Stimulated activated effector memory CD8-positive, alpha-beta T cell treated with anti-CD3 and anti-CD28 coated beads, Interleukin-12 subunit alpha, Interleukin-12 subunit beta, amount 100 ng/mL, for 72 hours (primary cell): ENCODE measurements at regions not wholly inside any gene's neighbourhood (a gene's known extent, or its start where the extent isn't known, plus 50 kb on each side); places are given as distances from the start of the nearest gene placed in this dataset.
"Not testable (repeated sequence)": the region's sequence is repeated elsewhere in the genome, so short reads cannot be mapped to it uniquely, and the experiment has no call there.

Source experiments
- ATAC-seq: fragments of 150-1000 bp; cut with Tn5 transposase; 2 replicates; pipeline ENCODE4 v1.10.0; 2021
- DNase-seq, 2 donors: peaks; one replicate each; pipeline ENCODE4 v3.0.0; 2021 to 2022; ENCODE audit warnings: low spot score in 2 of 2
- H3K27ac Mint-ChIP-seq: one replicate; pipeline ENCODE4 v1.8.0; 2022; ENCODE audit warnings: mild to moderate bottlenecking, mixed read lengths
- H3K36me3 Mint-ChIP-seq: one replicate; pipeline ENCODE4 v1.8.0; 2022; ENCODE audit warnings: mild to moderate bottlenecking, mixed read lengths
- H3K4me1 Mint-ChIP-seq: one replicate; pipeline ENCODE4 v1.8.0; 2022; ENCODE audit warnings: mixed read lengths
- H3K4me3 Mint-ChIP-seq: one replicate; pipeline ENCODE4 v1.8.0; 2022; ENCODE audit warnings: mild to moderate bottlenecking, mixed read lengths
- H3K9me3 Mint-ChIP-seq: one replicate; pipeline ENCODE4 v1.8.0; 2022; ENCODE audit warnings: mixed read lengths

DNA sequence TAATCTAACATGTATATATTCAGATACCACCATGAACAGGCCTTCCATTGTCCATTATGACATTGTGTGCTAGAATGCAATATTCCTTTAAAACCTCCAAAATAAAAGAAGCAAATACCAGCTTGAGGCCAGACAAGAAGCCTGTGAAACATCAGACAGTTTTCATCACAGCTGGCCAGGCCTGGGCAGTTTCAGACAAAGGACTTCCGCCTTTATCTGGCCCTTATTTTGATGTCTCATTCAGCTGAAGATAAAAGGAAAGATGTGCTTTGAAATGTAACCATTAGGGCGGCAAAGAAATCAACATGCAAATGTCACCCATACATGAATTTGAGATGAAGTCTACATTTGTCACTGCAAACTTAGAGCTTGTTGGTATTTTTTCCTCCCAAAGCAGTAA lies 737.5 kb downstream of the KCNJ2 start:
- no peaks in the 10 kb centered on the region for H3K4me1 Mint-ChIP-seq
- peaks cover 3% of the 10 kb centered on the region for H3K9me3 Mint-ChIP-seq
- H3K36me3 Mint-ChIP-seq: no peaks in the 10 kb centered on the region
- H3K4me3 Mint-ChIP-seq: no peak overlapping the region
- DNase-seq (no peak), ATAC-seq (no peak)
- no peak overlapping the region for H3K27ac Mint-ChIP-seq

DNA sequence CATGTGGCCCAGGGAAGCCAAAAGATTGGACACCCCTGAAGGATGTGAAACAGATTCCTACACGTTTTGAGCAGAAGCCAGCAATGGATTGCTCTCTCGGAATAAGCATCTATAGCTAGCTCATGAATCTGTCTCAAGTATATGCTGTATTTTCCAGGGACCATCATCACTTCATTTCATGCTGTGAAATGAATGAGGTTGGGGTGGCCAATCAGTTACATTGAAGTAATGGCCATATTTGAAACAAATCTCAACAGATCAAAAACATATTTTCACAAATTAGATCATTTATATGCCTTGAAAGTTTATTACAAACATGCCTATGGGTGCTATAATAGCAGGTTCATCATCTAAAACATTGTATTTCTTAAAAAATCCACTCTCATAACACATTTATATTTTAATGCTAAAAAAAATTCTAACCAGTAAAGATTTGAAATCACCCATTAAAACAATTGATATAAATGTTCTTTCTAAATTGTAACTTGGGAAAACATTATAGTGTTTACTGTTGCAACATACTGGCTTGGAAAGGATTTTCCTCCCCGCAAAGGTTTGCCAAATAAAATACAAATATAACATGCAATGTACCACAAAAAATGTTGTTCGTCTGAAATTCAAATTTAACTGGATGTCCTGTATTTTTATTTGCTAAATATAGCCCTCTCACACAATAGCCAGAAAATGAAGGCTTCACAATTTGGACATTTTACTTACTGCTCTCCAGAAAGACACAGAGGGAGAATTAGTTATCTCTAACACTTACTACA lies 743.6 kb downstream of the KCNJ2 start:
- DNase-seq (no peak), ATAC-seq (no peak)
- no peaks in the 10 kb centered on the region for H3K4me1 Mint-ChIP-seq
- no peaks in the 10 kb centered on the region for H3K36me3 Mint-ChIP-seq
- H3K4me3 Mint-ChIP-seq: no peak overlapping the region
- H3K27ac Mint-ChIP-seq: no peak overlapping the region
- peaks cover 8% of the 10 kb centered on the region for H3K9me3 Mint-ChIP-seq

DNA sequence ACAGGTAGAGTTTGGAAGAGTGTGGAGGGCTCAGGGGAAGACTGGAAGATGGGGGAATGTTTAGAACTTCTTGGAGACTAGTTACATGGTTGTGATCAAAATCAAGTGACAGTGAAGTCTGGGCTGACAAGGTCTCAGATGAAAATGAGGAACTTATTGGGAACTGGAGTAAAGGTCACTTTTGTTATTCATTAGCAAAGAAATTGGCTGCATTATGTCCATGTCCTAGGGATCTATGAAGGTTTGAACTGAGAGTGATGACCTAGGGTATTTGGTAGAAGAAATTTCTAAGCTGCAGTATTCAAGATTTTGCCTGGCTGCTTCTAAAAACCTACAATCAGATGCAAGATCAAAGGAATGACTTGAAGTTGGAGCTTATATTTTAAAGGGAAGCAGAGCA lies 747.1 kb downstream of the KCNJ2 start:
- DNase-seq (no peak), ATAC-seq (no peak)
- H3K27ac Mint-ChIP-seq: no peak overlapping the region
- H3K36me3 Mint-ChIP-seq: no peaks in the 10 kb centered on the region
- peaks cover 15% of the 10 kb centered on the region for H3K9me3 Mint-ChIP-seq
- no peak overlapping the region for H3K4me3 Mint-ChIP-seq
- no peaks in the 10 kb centered on the region for H3K4me1 Mint-ChIP-seq

DNA sequence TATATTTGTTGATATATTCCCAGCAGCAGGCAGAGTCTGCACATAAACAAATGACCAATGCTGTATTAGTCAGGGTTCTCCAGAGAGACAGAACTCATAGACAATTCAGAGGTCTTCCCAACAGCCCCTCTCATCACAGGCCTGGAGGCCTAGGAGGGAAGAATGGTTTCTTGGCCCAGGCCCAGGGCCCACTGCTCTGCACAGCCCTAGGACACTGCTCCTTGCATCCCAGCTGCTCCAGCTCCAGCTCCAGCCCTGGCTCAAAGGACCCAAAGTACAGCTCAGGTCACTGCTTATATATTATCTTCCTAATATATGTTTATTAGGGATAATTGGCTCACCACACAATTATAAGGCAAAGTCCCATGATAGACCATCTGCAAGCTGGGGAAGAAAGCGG lies 749.9 kb downstream of the KCNJ2 start:
- Mint-ChIP-seq H3K9me3 (peaks cover 18% of the 10 kb centered on the region), H3K4me1 (no peaks in the 10 kb centered on the region), H3K36me3 (no peaks in the 10 kb centered on the region), H3K27ac (no peak overlapping the region), H3K4me3 (no peak overlapping the region)
- no peak for DNase-seq
- ATAC-seq: no peak

DNA sequence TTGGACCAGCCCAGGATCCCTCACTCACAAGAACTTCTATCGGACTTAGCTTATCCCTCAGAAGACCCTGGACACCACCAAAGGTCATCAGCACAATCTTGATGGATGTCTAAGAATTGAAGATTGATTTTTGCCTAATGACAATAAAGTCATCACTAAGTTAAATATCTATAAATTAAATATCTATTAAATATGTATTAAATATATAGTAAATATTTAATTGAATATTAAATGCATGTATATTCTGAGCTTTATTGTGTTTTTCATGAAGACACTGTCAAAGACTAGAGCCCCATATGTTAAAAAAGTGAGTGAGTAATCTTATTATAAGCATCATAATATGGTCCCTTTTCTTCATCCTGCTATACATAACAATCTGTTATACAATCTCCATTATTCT lies 751.1 kb downstream of the KCNJ2 start:
- no peak overlapping the region for H3K4me3 Mint-ChIP-seq
- H3K9me3 Mint-ChIP-seq: peaks cover 23% of the 10 kb centered on the region
- ATAC-seq (no peak), DNase-seq (no peak)
- no peak overlapping the region for H3K27ac Mint-ChIP-seq
- H3K36me3 Mint-ChIP-seq: no peaks in the 10 kb centered on the region
- H3K4me1 Mint-ChIP-seq: no peaks in the 10 kb centered on the region

DNA sequence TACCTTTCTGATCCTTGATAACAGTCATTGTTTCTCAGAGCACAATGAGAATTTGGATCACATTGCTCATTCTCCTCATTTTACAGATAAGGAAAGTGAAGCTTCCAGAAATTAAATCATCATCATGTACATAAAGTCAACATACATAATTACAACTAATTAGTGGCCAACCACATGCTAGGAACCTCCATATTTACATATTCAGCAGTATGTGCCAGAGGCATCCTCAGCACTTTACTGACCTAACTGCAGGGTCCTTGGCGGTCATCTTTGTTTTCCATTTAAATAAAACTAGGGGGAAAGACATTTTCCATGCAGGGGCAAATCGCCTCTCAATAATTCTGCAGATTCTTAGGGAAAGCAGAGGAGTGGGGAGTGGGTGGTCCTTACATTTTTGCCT lies 752.9 kb downstream of the KCNJ2 start:
- Mint-ChIP-seq H3K36me3 (no peaks in the 10 kb centered on the region), H3K4me1 (no peaks in the 10 kb centered on the region), H3K9me3 (peaks cover 15% of the 10 kb centered on the region), H3K27ac (no peak overlapping the region), H3K4me3 (no peak overlapping the region)
- ATAC-seq (no peak), DNase-seq (no peak)

DNA sequence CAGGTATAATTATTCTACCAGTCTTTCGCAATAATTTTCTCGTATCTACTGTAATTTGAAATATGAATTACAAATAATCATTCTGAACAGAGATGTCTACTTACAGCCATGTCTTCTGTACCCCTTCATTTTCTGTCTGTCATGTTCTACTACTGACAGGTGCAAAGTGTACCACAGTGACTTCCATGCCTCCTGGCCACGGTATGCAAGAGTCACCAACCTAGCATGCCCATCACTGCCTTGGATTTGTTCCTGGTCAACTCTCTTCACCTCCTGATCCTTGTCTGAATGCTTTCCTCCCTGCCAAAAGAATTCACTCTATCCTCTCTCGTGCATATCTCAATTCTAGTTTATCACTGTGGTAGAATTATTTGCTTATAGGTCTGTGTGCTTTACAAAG lies 755.4 kb downstream of the KCNJ2 start:
- H3K4me1 Mint-ChIP-seq: no peaks in the 10 kb centered on the region
- DNase-seq (no peak), ATAC-seq (no peak)
- no peaks in the 10 kb centered on the region for H3K36me3 Mint-ChIP-seq
- H3K27ac Mint-ChIP-seq: no peak overlapping the region
- no peak overlapping the region for H3K4me3 Mint-ChIP-seq
- H3K9me3 Mint-ChIP-seq: peaks cover 12% of the 10 kb centered on the region

DNA sequence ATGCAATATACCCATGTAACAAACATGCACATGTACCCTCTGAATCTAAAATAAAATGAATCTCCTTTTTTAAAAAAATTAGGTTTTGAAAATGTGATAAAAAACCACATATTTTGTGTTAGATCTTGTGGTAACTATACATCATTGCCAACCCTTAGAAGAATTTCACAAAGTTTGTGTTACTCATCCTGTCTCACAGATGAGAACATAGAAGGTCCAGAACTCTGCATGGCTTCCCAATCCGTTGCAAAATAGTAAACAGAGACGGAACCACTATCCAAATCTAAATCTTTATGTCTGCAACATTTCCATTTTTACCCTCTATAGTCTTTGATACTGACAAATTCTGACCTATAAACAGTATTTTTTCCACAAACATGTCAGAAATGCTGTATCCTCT lies 759.9 kb downstream of the KCNJ2 start:
- H3K4me1 Mint-ChIP-seq: no peaks in the 10 kb centered on the region
- no peak for DNase-seq
- H3K36me3 Mint-ChIP-seq: no peaks in the 10 kb centered on the region
- ATAC-seq: no peak
- no peak overlapping the region for H3K4me3 Mint-ChIP-seq
- peaks cover 11% of the 10 kb centered on the region for H3K9me3 Mint-ChIP-seq
- H3K27ac Mint-ChIP-seq: no peak overlapping the region

DNA sequence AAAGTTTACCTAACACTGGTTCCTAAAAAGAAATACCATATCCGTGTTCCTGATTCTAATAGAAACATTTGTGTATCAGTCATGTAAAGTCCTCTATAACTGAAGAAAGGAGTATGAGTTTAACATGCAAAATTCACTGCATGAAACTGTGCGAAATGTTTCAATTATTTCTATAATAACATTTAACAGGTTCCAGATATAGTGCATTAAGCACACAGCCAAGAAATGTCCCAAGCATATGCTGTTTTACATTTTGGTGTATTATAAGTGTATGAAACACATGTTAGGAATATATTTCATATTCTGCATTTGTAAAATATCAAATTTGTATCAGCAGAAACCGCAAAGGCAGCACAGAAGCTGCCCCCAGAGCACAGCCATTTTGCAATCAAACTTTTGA lies 764.9 kb downstream of the KCNJ2 start:
- no peaks in the 10 kb centered on the region for H3K4me1 Mint-ChIP-seq
- H3K4me3 Mint-ChIP-seq: no peak overlapping the region
- DNase-seq (no peak), ATAC-seq (no peak)
- peaks cover 11% of the 10 kb centered on the region for H3K9me3 Mint-ChIP-seq
- no peaks in the 10 kb centered on the region for H3K36me3 Mint-ChIP-seq
- no peak overlapping the region for H3K27ac Mint-ChIP-seq

DNA sequence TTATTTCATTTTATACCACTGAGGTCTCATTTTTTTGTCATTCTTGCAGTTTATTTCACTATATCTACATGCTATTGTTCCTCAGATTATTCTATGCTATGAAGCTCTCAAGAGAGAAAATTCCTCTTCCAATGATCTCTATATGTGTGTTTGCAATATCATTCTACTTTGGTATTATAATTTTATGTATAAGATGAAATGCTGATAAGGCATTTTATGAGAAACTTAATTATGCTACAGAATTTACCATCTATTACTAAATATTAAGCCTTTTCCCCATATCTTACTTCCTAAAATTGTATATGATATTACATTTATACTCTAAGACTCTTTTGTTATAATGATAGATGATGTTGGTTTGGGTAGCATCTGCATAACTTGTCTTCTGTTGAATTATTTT lies 765.5 kb downstream of the KCNJ2 start:
- ATAC-seq (no peak), DNase-seq (no peak)
- Mint-ChIP-seq H3K9me3 (peaks cover 11% of the 10 kb centered on the region), H3K36me3 (no peaks in the 10 kb centered on the region), H3K4me1 (no peaks in the 10 kb centered on the region), H3K4me3 (no peak overlapping the region), H3K27ac (no peak overlapping the region)

DNA sequence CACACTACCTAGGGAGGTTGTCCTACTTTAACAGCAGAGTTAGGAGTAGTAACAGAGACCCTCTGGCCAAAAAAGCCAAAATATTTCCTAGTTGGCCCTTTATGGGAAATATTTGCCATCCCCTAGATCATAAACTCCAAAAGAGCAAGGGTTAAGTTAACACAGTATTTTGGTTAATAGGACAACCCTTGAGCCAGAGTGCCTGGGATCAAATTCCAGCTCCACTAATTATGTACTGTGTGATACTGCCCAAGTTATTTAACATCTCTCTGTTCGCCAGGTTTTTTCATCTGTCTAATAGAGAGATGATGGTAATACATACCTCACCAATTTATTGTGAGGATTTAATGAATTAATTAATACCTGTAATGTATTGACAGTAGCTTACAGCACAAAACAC lies 767.4 kb downstream of the KCNJ2 start:
- Mint-ChIP-seq H3K4me3 (no peak overlapping the region), H3K36me3 (no peaks in the 10 kb centered on the region), H3K9me3 (peaks cover 9% of the 10 kb centered on the region), H3K27ac (no peak overlapping the region), H3K4me1 (no peaks in the 10 kb centered on the region)
- no peak for ATAC-seq
- no peak for DNase-seq

DNA sequence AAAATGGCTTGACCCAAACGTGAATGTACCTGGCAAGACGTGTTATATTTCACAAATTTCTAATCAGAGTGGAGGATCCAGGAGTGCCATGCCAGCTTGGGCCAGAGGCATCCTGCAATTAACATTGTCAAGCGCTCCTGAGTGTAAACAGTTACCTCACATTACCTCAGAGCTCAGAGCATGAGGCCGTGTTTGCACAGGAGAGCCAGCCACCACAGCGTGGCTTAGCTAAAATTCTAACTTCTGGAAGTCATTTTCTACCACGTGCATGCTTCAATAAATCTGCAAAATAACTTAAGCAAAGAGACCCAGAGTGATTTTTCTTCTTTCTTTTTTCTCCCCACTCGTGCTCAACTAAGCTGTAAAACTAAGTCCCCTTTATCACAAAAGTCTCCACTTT lies 769.0 kb downstream of the KCNJ2 start:
- Mint-ChIP-seq H3K36me3 (no peaks in the 10 kb centered on the region), H3K9me3 (peaks cover 11% of the 10 kb centered on the region)
- no peak for ATAC-seq

DNA sequence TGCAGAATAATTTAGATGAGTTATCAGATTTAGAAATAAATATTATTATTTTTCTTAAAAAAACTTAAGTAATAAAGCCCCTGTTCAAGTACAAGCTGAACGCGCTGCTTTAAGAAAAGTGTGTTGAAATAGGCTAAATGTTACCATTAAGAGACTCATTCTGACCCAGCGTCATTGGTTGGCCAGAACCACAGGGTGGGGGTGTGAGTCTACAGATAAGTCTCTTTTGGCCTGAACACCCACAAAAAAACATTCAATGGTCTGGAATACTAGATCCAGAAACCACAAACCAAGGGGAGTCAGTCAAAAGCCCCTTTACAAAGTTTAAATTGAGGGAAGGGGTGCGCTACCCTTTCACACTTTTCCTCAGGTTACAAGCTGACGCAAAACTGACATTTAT lies 776.1 kb downstream of the KCNJ2 start:
- ATAC-seq: no peak

More for the DNA sequence above, 769.0 kb downstream of the KCNJ2 start:
- no peaks in the 10 kb centered on the region for H3K4me1 Mint-ChIP-seq
- H3K27ac Mint-ChIP-seq: no peak overlapping the region
- no peak for DNase-seq
- H3K4me3 Mint-ChIP-seq: no peak overlapping the region

DNA sequence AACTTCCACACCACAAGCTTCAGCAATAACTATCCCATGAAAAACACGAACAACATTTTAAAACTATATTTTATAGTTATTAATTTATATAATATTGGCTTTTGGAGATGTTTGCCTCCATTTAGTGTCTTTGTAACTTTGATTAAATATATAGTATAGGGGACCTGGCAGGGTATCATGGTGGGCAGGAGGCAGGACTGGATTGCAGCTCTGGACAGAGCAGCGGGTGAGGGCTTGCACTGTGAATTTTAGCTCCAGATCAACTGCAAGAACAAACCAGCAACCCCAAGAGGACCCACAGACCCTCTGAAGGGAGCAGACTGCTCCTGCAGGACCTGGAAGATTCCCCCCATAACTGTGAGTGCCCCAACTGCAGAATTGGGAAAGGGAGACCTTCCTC lies 777.9 kb downstream of the KCNJ2 start:
- ATAC-seq (no peak), DNase-seq (no peak)
- Mint-ChIP-seq H3K9me3 (peaks cover 18% of the 10 kb centered on the region), H3K4me3 (no peak overlapping the region), H3K27ac (no peak overlapping the region), H3K4me1 (no peaks in the 10 kb centered on the region), H3K36me3 (no peaks in the 10 kb centered on the region)

More for the DNA sequence above, 776.1 kb downstream of the KCNJ2 start:
- H3K4me3 Mint-ChIP-seq: no peak overlapping the region
- no peaks in the 10 kb centered on the region for H3K36me3 Mint-ChIP-seq
- peaks cover 7% of the 10 kb centered on the region for H3K9me3 Mint-ChIP-seq
- DNase-seq: no peak
- H3K4me1 Mint-ChIP-seq: no peaks in the 10 kb centered on the region
- H3K27ac Mint-ChIP-seq: no peak overlapping the region

DNA sequence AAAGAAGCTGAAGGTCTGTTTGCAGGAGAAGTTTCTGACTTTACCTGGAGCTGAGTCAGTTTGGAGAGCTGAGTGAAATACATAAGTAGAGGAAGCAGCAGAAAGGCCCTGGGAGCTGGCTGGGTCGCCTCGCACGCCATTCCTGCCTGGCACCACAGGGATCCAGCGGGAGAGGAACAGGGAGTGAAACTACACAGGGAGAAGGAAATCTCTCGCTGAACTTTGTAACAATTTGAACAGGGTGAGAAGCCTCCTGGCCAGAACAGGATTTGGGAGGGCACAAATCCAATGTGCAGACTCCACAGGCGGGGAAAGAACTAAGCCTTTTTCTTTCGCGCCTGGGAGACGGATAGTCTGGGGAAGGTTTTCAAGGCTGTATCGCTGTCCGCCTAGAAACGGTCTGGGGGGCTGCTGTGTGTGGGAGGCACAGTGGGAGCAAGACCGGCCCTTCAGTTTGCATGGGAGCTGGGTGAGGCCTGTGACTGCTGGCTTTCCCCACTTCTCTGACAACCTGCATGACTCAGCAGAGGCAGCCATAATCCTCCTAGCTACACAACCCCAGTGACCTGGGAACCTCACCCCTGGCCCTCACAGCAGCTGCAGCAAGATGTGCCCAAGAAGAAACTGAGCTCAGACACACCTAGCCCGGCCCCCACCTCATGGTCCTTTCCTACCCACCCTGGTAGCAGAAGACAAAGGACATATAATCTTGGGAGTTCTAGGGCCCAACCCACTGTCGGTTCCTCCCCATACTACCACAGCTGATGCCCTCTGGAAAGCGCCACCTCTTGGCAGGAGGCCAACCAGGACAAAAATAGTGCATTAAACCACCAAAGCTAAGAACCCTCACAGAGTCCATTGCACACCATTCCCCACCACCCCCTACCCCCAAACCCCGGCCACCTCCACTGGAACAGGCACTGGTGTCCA lies 778.6 kb downstream of the KCNJ2 start:
- Mint-ChIP-seq H3K4me1 (no peaks in the 10 kb centered on the region), H3K36me3 (no peaks in the 10 kb centered on the region), H3K27ac (no peak overlapping the region), H3K9me3 (peaks cover 20% of the 10 kb centered on the region), H3K4me3 (no peak overlapping the region)
- ATAC-seq: no peak
- no peak for DNase-seq

DNA sequence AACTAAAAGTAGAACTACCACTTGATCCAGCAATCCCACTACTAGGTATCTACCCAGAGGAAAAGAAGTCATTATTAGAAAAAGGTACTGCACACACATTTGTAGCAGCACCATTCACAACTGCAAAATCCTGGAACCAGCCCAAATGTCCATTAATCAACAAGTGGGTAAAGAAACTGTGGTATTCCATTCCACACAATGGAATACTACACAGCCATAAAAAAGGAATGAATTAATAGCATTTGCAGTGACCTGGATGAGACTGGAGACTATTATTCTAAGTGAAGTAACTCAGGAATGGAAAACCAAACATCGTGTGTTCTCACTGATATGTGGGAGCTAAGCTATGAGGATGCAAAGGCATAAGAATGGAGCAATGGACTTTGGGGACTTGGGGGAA lies 783.8 kb downstream of the KCNJ2 start:
- H3K4me1 Mint-ChIP-seq, H3K36me3 Mint-ChIP-seq, H3K27ac Mint-ChIP-seq, ATAC-seq, H3K4me3 Mint-ChIP-seq, DNase-seq: not testable (repeated sequence)
- peaks cover 20% of the 10 kb centered on the region for H3K9me3 Mint-ChIP-seq
